Myocyte (in vitro differentiated cells): ENCODE measurements at regions not wholly inside any gene's neighbourhood (a gene's known extent, or its start where the extent isn't known, plus 50 kb on each side); places are given as distances from the start of the nearest gene placed in this dataset.

Source experiments
- DNase-seq: peaks from one replicate; pipeline ENCODE4 v3.0.0-alpha.2; 2012; ENCODE audit warnings: low read depth

GRCh38 chr11:134488512-134488911, 76.5 kb upstream of the B3GAT1 start:
- no peak for DNase-seq

GRCh38 chr11:134487696-134488095, 75.7 kb upstream of the B3GAT1 start:
- DNase-seq = no peak

- no peak for DNase-seq
These were observed 74.7 kb upstream of the B3GAT1 start for GRCh38 chr11:134486704-134487103.

GRCh38 chr11:134486106-134486505, 74.1 kb upstream of the B3GAT1 start:
- no peak for DNase-seq

- no peak for DNase-seq
These were observed 73.3 kb upstream of the B3GAT1 start for GRCh38 chr11:134485316-134485715.

GRCh38 chr11:134483857-134484256, 71.8 kb upstream of the B3GAT1 start:
- no peak for DNase-seq

GRCh38 chr11:134483291-134483690, 71.2 kb upstream of the B3GAT1 start:
- no peak for DNase-seq

- no peak for DNase-seq
These were observed 70.8 kb upstream of the B3GAT1 start for GRCh38 chr11:134482865-134483264.

GRCh38 chr11:134481933-134482527, 70.0 kb upstream of the B3GAT1 start:
- no peak for DNase-seq

- no peak for DNase-seq
These were observed 69.1 kb upstream of the B3GAT1 start for GRCh38 chr11:134481135-134481534.

GRCh38 chr11:134480136-134480712, 68.2 kb upstream of the B3GAT1 start:
- DNase-seq = no peak

GRCh38 chr11:134479206-134480135, 67.4 kb upstream of the B3GAT1 start:
- no peak for DNase-seq

GRCh38 chr11:134478611-134479010, 66.6 kb upstream of the B3GAT1 start:
- no peak for DNase-seq

GRCh38 chr11:134478176-134478575, 66.1 kb upstream of the B3GAT1 start:
- no peak for DNase-seq

GRCh38 chr11:134477486-134477885, 65.4 kb upstream of the B3GAT1 start:
- no peak for DNase-seq

GRCh38 chr11:134476435-134477021, 64.5 kb upstream of the B3GAT1 start:
- DNase-seq = peak; percentile 2

- no peak for DNase-seq
These were observed 63.9 kb upstream of the B3GAT1 start for GRCh38 chr11:134475951-134476350.

GRCh38 chr11:134474942-134475341, 62.9 kb upstream of the B3GAT1 start:
- DNase-seq = no peak

GRCh38 chr11:134474070-134474860, 62.2 kb upstream of the B3GAT1 start:
- DNase-seq = no peak

- no peak for DNase-seq
These were observed 59.8 kb upstream of the B3GAT1 start for GRCh38 chr11:134471716-134472455.
